ENCODE measurements at regions not wholly inside any gene's neighbourhood (a gene's known extent, or its start where the extent isn't known, plus 50 kb on each side); places are given as distances from the start of the nearest gene placed in this dataset.

DNA sequence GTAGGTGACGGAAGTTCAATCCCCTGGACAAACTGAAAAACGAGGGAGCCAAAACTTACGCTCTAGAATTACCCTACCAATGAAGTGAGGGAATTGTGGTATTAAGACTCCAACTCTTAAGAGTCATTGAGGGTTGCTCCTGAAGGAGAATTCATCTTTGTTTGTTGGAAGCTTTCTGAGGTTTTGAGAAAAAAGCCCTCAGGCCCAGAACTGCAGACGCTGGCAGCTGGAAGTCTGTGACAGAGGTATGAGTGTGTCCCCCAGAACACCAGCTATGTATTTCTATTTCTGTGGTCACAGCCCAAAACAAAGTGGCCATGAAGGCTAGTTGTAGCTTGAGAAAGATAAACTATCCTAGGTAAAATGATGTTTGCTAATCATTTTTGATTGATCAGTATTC, 438.8 kb upstream of the B3GALT2 start:
- TF ChIP-seq, protein P1, sequence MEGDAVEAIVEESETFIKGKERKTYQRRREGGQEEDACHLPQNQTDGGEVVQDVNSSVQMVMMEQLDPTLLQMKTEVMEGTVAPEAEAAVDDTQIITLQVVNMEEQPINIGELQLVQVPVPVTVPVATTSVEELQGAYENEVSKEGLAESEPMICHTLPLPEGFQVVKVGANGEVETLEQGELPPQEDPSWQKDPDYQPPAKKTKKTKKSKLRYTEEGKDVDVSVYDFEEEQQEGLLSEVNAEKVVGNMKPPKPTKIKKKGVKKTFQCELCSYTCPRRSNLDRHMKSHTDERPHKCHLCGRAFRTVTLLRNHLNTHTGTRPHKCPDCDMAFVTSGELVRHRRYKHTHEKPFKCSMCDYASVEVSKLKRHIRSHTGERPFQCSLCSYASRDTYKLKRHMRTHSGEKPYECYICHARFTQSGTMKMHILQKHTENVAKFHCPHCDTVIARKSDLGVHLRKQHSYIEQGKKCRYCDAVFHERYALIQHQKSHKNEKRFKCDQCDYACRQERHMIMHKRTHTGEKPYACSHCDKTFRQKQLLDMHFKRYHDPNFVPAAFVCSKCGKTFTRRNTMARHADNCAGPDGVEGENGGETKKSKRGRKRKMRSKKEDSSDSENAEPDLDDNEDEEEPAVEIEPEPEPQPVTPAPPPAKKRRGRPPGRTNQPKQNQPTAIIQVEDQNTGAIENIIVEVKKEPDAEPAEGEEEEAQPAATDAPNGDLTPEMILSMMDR (IDR thresholded peaks at IDR 0.05) = no peak
- TF ChIP-seq EZH2phosphoT487 (IDR thresholded peaks at IDR 0.05) (no peak), EZH2 (IDR thresholded peaks at IDR 0.05) (no peak)

Measured in neural progenitor cell (in vitro differentiated cells).